Non-pigmented ciliary epithelial cell (primary cell): ENCODE measurements at regions not wholly inside any gene's neighbourhood (a gene's known extent, or its start where the extent isn't known, plus 50 kb on each side); places are given as distances from the start of the nearest gene placed in this dataset.
"Not testable (repeated sequence)": the region's sequence is repeated elsewhere in the genome, so short reads cannot be mapped to it uniquely, and the experiment has no call there.

Source experiments
- DNase-seq: peaks from one replicate; pipeline ENCODE4 v3.0.0-alpha.2; 2010; ENCODE audit warnings: low read depth

- not testable (repeated sequence) for DNase-seq
These were observed 298.4 kb downstream of the LIG4 start for GRCh38 chr13:107916902-107917301.

DNA sequence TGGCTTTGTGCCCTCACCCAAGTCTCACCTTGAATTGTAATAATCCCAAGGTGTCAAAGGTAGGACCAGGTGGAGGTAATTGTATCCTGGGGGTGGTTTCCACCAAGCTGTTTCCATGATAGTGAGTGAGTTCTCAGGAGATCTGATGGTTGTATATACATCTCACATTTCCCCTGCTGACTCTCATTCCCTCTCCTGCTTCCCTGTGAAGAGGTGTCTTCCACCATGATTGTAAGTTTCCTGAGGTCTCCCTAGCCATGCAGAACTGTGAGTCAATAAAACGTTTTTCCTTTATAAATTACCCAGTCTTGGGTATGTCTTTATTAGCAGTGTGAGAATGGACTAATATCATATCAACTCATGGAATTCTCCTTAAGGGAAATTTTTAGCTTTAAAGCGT is 302.6 kb downstream of the LIG4 start:
- no peak for DNase-seq

DNA sequence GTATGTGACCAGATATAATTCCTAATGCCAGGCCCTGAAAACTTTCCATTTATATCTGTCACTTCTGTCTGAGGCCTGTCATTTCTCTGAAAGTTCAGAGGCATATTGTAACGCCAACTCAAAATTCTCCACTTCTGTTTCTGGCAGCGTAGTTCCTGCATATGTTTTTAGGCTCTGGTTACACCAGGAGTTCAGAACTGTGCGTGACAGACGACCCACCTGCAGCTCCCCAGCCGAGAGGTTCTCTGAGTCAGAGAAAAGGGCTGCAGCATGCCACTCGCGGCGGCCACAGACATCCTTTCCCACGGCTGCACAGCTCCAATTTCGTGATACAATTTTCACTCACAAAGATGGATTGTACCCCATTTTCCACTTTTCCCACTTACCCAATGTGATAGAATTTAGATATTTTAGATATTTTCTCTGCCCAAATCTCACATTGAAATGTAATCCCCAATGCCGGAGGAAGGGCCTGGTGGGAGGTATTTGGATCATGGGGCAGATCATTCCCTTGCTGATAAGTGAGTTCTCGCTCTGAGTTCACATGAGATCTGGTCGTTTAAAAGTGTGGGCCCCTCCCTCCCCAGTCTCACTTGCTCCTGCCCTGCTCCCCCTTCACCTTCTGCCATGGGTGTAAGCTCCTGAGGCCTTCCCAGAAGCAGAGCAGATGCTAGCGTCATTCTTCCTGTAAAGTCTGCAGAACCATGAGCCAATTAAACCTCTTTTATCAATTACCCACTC is 308.1 kb downstream of the LIG4 start:
- DNase-seq = peak; percentile 2

DNA sequence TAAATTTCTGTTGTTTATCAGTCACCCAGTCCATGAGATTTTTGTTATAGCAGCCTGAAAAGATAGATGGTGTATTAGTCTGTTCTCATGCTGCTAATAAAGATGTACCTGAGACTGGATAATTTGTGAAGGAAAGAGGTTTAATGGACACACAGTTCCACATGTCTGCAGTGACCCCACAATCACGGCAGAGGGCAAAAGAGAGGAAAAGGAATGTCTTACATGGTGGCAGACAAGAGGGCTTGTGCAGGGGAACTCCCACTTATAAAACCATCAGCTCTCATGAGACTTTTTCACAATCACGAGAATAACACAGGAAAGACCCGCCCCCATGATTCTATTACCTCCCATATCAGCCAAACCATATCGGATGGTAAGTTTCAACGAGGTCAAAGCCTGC is 309.2 kb downstream of the LIG4 start:
- no peak for DNase-seq

DNA sequence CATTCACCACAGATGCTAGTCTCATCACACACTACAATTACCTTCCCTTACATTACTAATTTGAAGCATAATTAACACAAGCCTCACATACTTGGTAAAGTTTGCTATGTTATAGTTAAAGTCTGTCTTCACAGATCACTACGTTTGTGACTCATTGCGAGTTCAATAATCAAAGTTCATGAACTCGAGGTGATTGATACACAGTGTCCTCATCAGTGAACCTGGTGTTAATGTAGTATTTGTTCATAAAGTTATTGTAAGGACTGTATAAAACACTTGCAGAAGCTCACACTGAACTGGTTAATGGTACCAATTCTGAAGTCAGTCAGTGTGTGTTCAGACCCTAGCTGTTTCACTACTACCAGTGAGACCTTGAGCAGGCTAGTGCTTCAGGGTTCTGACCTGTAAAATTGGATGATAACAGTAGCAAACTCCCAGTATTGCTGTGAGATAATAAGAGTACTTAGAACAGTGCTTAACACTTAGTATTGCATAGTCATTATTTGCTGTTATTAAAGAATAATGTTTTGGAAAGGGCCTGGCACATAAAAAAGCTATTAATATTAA is 313.3 kb downstream of the LIG4 start:
- DNase-seq = no peak

- no peak for DNase-seq
These were observed 314.1 kb downstream of the LIG4 start for GRCh38 chr13:107901230-107901629.

GRCh38 chr13:107900775-107901174 is 314.6 kb downstream of the LIG4 start:
- DNase-seq = peak; percentile 55

DNA sequence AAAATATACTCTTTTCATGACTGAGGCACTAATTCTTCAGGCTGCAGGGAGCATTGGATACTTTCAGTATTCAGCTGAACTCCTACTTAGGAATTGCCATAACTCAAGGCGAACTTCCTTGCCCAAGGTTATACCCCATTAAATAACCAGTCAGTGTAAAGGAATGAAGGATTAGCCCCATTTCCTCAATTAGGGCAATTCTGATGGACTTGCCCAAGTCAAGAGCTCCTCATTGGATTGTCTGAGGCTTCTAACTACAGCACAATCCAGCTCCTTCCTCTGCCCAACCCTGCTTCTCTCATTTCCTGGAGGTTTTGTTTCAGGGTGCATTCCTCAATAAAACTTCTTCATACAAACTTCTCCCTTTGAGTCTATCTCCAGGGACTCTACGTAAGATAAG is 329.2 kb downstream of the LIG4 start:
- no peak for DNase-seq

- no peak for DNase-seq
These were observed 330.8 kb downstream of the LIG4 start for GRCh38 chr13:107884564-107884963.

- DNase-seq = peak; percentile 84
These were observed 331.7 kb downstream of the LIG4 start for GRCh38 chr13:107883561-107884175.

- no peak for DNase-seq
These were observed 332.4 kb downstream of the LIG4 start for GRCh38 chr13:107882708-107883560.

GRCh38 chr13:107881362-107881761 is 334.0 kb downstream of the LIG4 start:
- no peak for DNase-seq

GRCh38 chr13:107874456-107874855 is 340.9 kb downstream of the LIG4 start:
- DNase-seq = no peak

DNA sequence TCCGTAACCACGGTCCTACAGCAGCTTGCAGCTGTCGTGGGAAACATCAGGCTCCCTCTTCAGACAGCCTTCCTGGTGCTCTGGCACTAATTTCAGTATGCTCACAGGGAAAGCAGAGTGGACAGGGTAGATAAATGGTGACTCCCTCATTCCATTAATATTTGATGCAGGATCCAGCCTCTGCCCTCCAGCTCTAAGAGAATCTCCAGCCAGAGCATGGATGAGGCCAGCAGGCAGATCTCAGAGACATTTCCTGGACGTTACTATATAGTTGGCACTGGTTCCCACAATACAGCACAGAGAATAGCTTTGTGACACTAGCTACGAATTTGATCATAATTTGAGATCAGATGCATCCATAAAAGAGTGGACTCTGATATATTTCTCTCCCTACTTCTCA is 341.4 kb downstream of the LIG4 start:
- no peak for DNase-seq

- no peak for DNase-seq
These were observed 344.9 kb downstream of the LIG4 start for GRCh38 chr13:107870400-107870799.

GRCh38 chr13:107867701-107868661 is 347.4 kb downstream of the LIG4 start:
- no peak for DNase-seq

GRCh38 chr13:107866941-107867623 is 348.3 kb downstream of the LIG4 start:
- no peak for DNase-seq

DNA sequence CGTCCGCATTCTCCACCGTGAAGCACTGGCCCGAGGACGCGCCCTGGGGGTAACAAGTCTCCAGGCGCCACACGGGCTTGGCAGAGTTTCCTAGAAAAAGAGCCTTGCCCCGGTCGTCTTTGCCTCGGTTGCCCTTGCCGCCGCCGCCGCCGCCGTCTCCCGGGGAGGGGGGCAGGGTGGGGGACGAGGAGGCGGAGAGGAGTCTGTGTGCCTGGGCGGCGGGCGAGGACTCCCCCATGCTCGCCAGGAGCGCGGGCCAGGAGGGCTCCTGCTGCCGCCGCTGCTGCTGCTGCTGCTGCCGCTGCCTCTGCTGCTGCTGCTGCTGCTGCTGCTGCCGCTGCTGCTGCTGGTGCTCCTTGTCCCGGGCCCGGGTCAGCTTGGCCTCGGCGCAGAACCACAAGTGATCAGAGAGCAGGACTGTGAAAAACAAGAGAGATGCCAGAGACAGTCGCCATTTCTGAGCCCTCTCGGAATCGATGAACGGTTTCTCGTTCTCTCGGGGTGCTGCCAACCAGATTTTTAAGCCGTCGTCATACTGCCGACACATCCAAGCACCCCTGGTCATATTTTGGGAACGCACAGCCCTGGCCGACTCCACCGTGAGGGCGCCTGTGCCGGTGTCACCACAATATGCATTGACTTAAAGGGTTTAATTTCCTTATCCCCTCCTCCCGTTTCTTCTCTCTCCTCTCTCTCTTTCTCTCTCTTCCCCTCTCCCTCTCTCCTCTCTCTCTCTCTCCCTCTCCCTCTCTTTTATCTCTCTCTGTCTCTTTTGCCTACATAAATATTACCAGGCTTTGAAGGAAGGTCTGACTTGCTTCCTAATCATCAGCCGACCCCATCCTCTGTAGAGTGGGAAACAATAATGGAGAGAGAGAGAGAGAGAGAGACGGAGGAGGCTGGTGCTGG is 349.1 kb downstream of the LIG4 start:
- no peak for DNase-seq

- DNase-seq = no peak
These were observed 349.7 kb downstream of the LIG4 start for GRCh38 chr13:107865643-107866031.

GRCh38 chr13:107865318-107865575 is 350.1 kb downstream of the LIG4 start:
- no peak for DNase-seq
